22Rv1 (cell line): ENCODE measurements at regions not wholly inside any gene's neighbourhood (a gene's known extent, or its start where the extent isn't known, plus 50 kb on each side); places are given as distances from the start of the nearest gene placed in this dataset.

ENCODE experiments used
- CTCF ChIP-seq: fragments of 450-650 bp; IDR thresholded peaks from 2 replicates; pipeline ENCODE4 v1.5.1; 2017; ENCODE audit warnings: mild to moderate bottlenecking
- ZFX ChIP-seq: fragments of 450-650 bp; IDR thresholded peaks from 2 replicates; pipeline ENCODE4 v1.6.1; 2017; ENCODE audit warnings: antibody characterized with exemption, borderline replicate concordance

GRCh38 chr15:24862726-24863521 lies 91.9 kb upstream of the SNRPN start:
- TF ChIP-seq CTCF: no peak
- no peak for TF ChIP-seq ZFX
